SU-DHL-6 (cell line): ENCODE measurements at regions not wholly inside any gene's neighbourhood (a gene's known extent, or its start where the extent isn't known, plus 50 kb on each side); places are given as distances from the start of the nearest gene placed in this dataset.

Source experiments
- EZH2phosphoT487 ChIP-seq: fragments of 200-600 bp; sonication (generic), shearing (Covaris generic); conservative IDR thresholded peaks from 2 replicates; pipeline ENCODE4 v1.6.1; 2018; ENCODE audit warnings: mild to moderate bottlenecking, antibody characterized with exemption, low read length, moderate library complexity, mixed read lengths
- TF ChIP-seq, protein P1 (sequence below): fragments of 200-600 bp; sonication (generic); IDR thresholded peaks from one replicate; pipeline ENCODE4 v1.5.1; 2017; ENCODE audit warnings: antibody characterized with exemption, mild to moderate bottlenecking, low read length, moderate library complexity; ENCODE audit not compliant: insufficient read depth, poor library complexity, severe bottlenecking

DNA sequence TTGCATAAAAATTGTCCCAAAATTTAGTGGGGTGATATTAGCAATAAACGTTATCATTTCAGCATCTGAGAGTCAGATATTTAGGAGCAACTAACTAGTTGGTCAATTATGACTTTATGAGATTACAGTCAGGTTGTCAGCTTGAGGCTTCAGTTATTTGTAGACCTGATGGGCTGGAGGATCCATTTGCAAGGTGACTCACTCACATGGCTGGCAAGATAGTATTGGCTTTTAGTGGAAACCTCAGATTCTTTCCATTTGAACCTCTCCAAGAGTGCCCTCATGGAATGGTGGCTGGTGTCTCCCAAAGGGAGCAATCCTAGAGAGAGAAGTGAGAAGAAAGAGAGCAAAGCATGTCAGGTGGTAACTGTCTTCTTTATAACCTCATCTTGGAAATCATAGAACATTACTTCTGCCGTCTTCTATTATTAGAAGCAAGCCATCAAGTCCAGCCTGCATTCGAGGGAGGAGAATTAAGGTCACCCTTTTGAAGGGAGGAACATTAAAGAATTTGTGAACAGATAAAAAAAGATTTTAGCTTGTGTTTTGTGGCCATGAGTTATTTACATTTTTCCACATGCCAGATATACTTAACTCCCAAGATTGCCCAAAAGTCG, 92.5 kb downstream of the HAUS1 start:
- TF ChIP-seq, protein P1, sequence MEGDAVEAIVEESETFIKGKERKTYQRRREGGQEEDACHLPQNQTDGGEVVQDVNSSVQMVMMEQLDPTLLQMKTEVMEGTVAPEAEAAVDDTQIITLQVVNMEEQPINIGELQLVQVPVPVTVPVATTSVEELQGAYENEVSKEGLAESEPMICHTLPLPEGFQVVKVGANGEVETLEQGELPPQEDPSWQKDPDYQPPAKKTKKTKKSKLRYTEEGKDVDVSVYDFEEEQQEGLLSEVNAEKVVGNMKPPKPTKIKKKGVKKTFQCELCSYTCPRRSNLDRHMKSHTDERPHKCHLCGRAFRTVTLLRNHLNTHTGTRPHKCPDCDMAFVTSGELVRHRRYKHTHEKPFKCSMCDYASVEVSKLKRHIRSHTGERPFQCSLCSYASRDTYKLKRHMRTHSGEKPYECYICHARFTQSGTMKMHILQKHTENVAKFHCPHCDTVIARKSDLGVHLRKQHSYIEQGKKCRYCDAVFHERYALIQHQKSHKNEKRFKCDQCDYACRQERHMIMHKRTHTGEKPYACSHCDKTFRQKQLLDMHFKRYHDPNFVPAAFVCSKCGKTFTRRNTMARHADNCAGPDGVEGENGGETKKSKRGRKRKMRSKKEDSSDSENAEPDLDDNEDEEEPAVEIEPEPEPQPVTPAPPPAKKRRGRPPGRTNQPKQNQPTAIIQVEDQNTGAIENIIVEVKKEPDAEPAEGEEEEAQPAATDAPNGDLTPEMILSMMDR: no peak
- TF ChIP-seq EZH2phosphoT487: no peak
